Spleen (tissue), 11 donors: ENCODE measurements at regions not wholly inside any gene's neighbourhood (a gene's known extent, or its start where the extent isn't known, plus 50 kb on each side); places are given as distances from the start of the nearest gene placed in this dataset.

ENCODE experiments used
- DNase-seq: peaks from one replicate; pipeline ENCODE4 v3.0.0-alpha.2; 2020
- H3K27ac ChIP-seq, 8 donors: fragments of 200-600 bp; sonication (generic) in 7 of 8; 1 replicate in 4 of 8; 2 replicates in 4 of 8; pipeline versions ENCODE4 v1.5.0 to v1.8.0; 2016 to 2021; ENCODE audit warnings: inconsistent platforms in 4 of 8, mild to moderate bottlenecking in 4 of 8, moderate library complexity in 1 of 8
- H3K27me3 ChIP-seq, 7 donors: fragments of 200-600 bp; sonication (generic) in 6 of 7; replicated peaks in 1 of 7; 1 replicate in 4 of 7; 2 replicates in 3 of 7; pipeline versions ENCODE4 v1.5.0 to v1.8.0; 2016 to 2021; ENCODE audit warnings: inconsistent platforms in 3 of 7, mild to moderate bottlenecking in 1 of 7
- H3K36me3 ChIP-seq, 6 donors: fragments of 200-600 bp; sonication (generic) in 5 of 6; 1 replicate in 4 of 6; 2 replicates in 2 of 6; pipeline versions ENCODE4 v1.5.0 to v1.8.0; 2016 to 2021; ENCODE audit warnings: inconsistent platforms in 2 of 6
- H3K4me1 ChIP-seq, 6 donors: fragments of 200-600 bp; sonication (generic) in 5 of 6; 1 replicate in 3 of 6; 2 replicates in 3 of 6; pipeline versions ENCODE4 v1.5.0 to v1.8.0; 2016 to 2021; ENCODE audit warnings: inconsistent platforms in 3 of 6
- H3K4me3 ChIP-seq, 8 donors: fragments of 200-600 bp; sonication (generic) in 7 of 8; 1 replicate in 4 of 8; 2 replicates in 4 of 8; pipeline versions ENCODE4 v1.5.0 to v1.8.0; 2016 to 2021; ENCODE audit warnings: inconsistent platforms in 4 of 8, mild to moderate bottlenecking in 4 of 8, moderate library complexity in 2 of 8
- H3K9me3 ChIP-seq, 8 donors: fragments of 200-600 bp; sonication (generic) in 7 of 8; 1 replicate in 4 of 8; 2 replicates in 4 of 8; pipeline versions ENCODE4 v1.5.0 to v1.8.0; 2016 to 2021; ENCODE audit warnings: inconsistent platforms in 4 of 8
- CTCF ChIP-seq, 11 experiments: fragments of 200-600 bp in 7 of 11; fragments of 450-650 bp in 4 of 11; sonication (generic) in 4 of 11; IDR thresholded peaks in 8 of 11; conservative IDR thresholded peaks in 3 of 11; 1 replicate in 7 of 11; 2 replicates in 4 of 11; pipeline versions ENCODE4 v1.4.0 to v1.8.0; 2016 to 2021; ENCODE audit warnings: antibody characterized with exemption in 11 of 11, inconsistent platforms in 4 of 11, mild to moderate bottlenecking in 1 of 11
- POLR2A ChIP-seq, 3 donors: fragments of 450-650 bp; IDR thresholded peaks; one replicate each; pipeline ENCODE4 v1.5.1; 2017; ENCODE audit warnings: antibody characterized with exemption in 3 of 3, mild to moderate bottlenecking in 1 of 3
- POLR2AphosphoS5 ChIP-seq, 3 donors: sonication (generic); formaldehyde crosslinking; IDR thresholded peaks; one replicate each; pipeline ENCODE4 v1.5.1; 2017; ENCODE audit warnings: antibody characterized with exemption in 3 of 3
- WGBS, 5 donors: extraction: QIAGEN DNeasy Blood & Tissue Kit in 3 of 5; methylation state at CpG; one replicate each; pipeline versions ENCODE4 v1.1.5 to v1.1.7; 2013 to 2018; 5-methylcytosine and 5-hydroxymethylcytosine counted together
- intact Hi-C: fragments of 100-400 bp; cut with DNase I; formaldehyde crosslinking; loops from one replicate; pipeline ENCODE4 v1.15.0; 2023; ENCODE audit warnings: low total_unique reads
- donor health status: healthy with polysubstance abuse.
- donor health status: DM: no; HTN: no; CAD: no; lungs with moderate emphysema.
- donor health status: DM: no; HTN: no; CAD: no.
- donor health status: Bipolar disorder and iron deficiency.
- donor health status: healthy.
- donor health status: DM: no; HTN: no; CAD: no.
- donor health status: DM: yes; HTN: yes; CAD: no.

GRCh38 chr1:216952864-216953263 is 229.6 kb upstream of the ESRRG start:
- no peak for TF ChIP-seq POLR2A (IDR thresholded peaks at IDR 0.05)
- TF ChIP-seq CTCF (IDR thresholded peaks at IDR 0.05 in 8 of 11, conservative IDR thresholded peaks at IDR 0.05 in 3 of 11), result no peak
- no peak for TF ChIP-seq POLR2AphosphoS5 (IDR thresholded peaks at IDR 0.05)
- peaks cover 0 to 6% (median 0%) of the 10 kb centered on the region in 8 donors for H3K9me3 ChIP-seq
- 77 to 85% (median 78%) methylated on average over 6 of the region's 6 CpGs for WGBS, 5 donors
- no peaks in the 10 kb centered on the region for H3K27me3 ChIP-seq
- H3K27ac ChIP-seq, result no peak overlapping the region
- intact Hi-C loops, result no loop called here
- H3K36me3 ChIP-seq, result no peaks in the 10 kb centered on the region
- H3K4me1 ChIP-seq, result no peaks in the 10 kb centered on the region
- no peak for DNase-seq
- H3K4me3 ChIP-seq, result no peak overlapping the region

DNA sequence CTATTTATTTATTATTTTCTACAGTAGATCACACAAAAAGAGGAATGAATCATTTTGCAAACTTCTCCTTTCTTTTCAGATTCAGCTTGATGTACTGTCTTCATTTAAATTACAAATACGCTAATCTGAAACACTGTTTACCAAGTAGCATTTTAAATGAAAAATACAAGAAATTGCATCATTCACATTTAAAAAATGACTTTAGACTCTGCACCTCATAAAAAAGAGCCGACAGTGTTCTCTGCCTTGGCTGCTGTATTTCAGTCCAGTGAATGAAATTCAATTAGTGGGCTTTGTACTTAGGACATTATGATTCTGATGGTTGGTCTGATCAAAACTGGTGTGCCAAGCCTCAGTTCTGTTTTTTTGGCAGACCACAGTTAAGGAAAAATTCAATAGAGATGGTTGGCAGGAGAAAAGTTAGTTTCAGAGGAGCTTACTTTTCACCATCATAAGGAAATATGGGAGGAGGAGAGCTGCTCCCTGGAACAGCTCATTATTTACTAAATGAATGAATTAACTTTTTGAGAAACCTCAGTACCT is 222.4 kb upstream of the ESRRG start:
- intact Hi-C loops, result no loop called here
- no peak for TF ChIP-seq POLR2AphosphoS5 (IDR thresholded peaks at IDR 0.05)
- no peak for TF ChIP-seq CTCF (IDR thresholded peaks at IDR 0.05 in 8 of 11, conservative IDR thresholded peaks at IDR 0.05 in 3 of 11)
- TF ChIP-seq POLR2A (IDR thresholded peaks at IDR 0.05), result no peak
- no peaks in the 10 kb centered on the region for H3K4me1 ChIP-seq
- H3K27ac ChIP-seq, result no peak overlapping the region
- no peak for DNase-seq
- H3K27me3 ChIP-seq, result no peaks in the 10 kb centered on the region
- H3K4me3 ChIP-seq, result no peak overlapping the region
- no peaks in the 10 kb centered on the region for H3K9me3 ChIP-seq
- no peaks in the 10 kb centered on the region for H3K36me3 ChIP-seq
- WGBS, 5 donors, result 84 to 89% (median 87%) methylated on average over 2 of the region's 2 CpGs

DNA sequence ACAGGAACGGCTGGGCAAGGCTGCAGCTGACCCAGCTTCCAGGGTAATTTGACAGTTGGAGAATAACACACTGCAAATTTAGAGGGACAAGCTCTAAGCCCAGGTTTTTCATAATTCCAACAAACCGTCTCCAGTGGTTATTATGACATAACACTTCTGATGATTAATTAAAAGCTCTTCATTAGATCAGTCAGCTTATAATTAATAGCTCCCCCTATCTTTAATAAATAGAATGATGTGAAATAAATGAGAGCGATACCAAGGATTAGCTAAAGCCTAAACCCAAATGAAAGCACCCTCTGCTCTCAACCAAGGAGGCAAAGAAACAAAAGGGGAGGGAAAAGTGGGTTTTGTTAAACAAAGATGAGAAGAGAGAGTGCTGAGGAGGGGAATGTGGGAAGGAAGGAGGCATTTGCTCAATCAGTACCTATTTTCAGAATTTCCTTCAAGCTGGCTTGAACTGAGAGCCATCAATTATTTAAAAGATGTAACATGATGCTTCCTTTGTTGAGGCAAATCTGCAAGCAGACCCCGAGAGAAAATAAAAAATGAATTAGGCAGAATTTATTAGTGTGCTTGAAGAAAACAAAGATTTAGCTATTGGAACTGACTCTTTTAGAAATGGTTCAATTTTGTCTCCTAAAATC is 221.8 kb upstream of the ESRRG start:
- H3K9me3 ChIP-seq, result no peaks in the 10 kb centered on the region
- no peak overlapping the region for H3K4me3 ChIP-seq
- H3K4me1 ChIP-seq, result no peaks in the 10 kb centered on the region
- no peaks in the 10 kb centered on the region for H3K36me3 ChIP-seq
- WGBS, 5 donors, result 66 to 80% (median 76%) methylated on average over 4 of the region's 4 CpGs
- H3K27ac ChIP-seq, result no peak overlapping the region
- no peak for TF ChIP-seq POLR2AphosphoS5 (IDR thresholded peaks at IDR 0.05)
- no peak for TF ChIP-seq POLR2A (IDR thresholded peaks at IDR 0.05)
- TF ChIP-seq CTCF (IDR thresholded peaks at IDR 0.05 in 8 of 11, conservative IDR thresholded peaks at IDR 0.05 in 3 of 11), result no peak
- intact Hi-C loops, result no loop called here
- DNase-seq, result no peak
- H3K27me3 ChIP-seq, result no peaks in the 10 kb centered on the region

GRCh38 chr1:216937491-216937890 is 214.3 kb upstream of the ESRRG start:
- TF ChIP-seq POLR2AphosphoS5 (IDR thresholded peaks at IDR 0.05) (no peak), POLR2A (IDR thresholded peaks at IDR 0.05) (no peak), CTCF (IDR thresholded peaks at IDR 0.05 in 8 of 11, conservative IDR thresholded peaks at IDR 0.05 in 3 of 11) (no peak)
- intact Hi-C loops, result no loop called here
- 17 to 46% (median 41%) methylated on average over 1 of the region's 1 CpG for WGBS, 5 donors

More at GRCh38 chr1:216937491-216937890, 214.3 kb upstream of the ESRRG start:
- H3K4me3 ChIP-seq, result no peak overlapping the region
- no peaks in the 10 kb centered on the region for H3K36me3 ChIP-seq
- H3K9me3 ChIP-seq, result no peaks in the 10 kb centered on the region
- no peaks in the 10 kb centered on the region for H3K27me3 ChIP-seq
- no peak overlapping the region for H3K27ac ChIP-seq
- DNase-seq, result no peak
- no peaks in the 10 kb centered on the region for H3K4me1 ChIP-seq
